ENCODE measurements at regions not wholly inside any gene's neighbourhood (a gene's known extent, or its start where the extent isn't known, plus 50 kb on each side); places are given as distances from the start of the nearest gene placed in this dataset.

- TF ChIP-seq CTCF (IDR thresholded peaks at IDR 0.05; ENCODE audit: insufficient read depth, low read length) (no peak), POLR2AphosphoS5 (IDR thresholded peaks at IDR 0.05; ENCODE audit: low read depth) (no peak)
- TF ChIP-seq, protein P1, sequence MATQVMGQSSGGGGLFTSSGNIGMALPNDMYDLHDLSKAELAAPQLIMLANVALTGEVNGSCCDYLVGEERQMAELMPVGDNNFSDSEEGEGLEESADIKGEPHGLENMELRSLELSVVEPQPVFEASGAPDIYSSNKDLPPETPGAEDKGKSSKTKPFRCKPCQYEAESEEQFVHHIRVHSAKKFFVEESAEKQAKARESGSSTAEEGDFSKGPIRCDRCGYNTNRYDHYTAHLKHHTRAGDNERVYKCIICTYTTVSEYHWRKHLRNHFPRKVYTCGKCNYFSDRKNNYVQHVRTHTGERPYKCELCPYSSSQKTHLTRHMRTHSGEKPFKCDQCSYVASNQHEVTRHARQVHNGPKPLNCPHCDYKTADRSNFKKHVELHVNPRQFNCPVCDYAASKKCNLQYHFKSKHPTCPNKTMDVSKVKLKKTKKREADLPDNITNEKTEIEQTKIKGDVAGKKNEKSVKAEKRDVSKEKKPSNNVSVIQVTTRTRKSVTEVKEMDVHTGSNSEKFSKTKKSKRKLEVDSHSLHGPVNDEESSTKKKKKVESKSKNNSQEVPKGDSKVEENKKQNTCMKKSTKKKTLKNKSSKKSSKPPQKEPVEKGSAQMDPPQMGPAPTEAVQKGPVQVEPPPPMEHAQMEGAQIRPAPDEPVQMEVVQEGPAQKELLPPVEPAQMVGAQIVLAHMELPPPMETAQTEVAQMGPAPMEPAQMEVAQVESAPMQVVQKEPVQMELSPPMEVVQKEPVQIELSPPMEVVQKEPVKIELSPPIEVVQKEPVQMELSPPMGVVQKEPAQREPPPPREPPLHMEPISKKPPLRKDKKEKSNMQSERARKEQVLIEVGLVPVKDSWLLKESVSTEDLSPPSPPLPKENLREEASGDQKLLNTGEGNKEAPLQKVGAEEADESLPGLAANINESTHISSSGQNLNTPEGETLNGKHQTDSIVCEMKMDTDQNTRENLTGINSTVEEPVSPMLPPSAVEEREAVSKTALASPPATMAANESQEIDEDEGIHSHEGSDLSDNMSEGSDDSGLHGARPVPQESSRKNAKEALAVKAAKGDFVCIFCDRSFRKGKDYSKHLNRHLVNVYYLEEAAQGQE (IDR thresholded peaks at IDR 0.05; ENCODE audit: insufficient replicate concordance, low read depth) = no peak
These were observed 119.6 kb upstream of the RUNX1 start for GRCh38 chr21:35168735-35169134.

Measured in HL-60 (cell line).